ENCODE measurements at regions not wholly inside any gene's neighbourhood (a gene's known extent, or its start where the extent isn't known, plus 50 kb on each side); places are given as distances from the start of the nearest gene placed in this dataset.
A peak's percentile ranks its signal among the peaks of the same experiment; 100 is the strongest.

DNA sequence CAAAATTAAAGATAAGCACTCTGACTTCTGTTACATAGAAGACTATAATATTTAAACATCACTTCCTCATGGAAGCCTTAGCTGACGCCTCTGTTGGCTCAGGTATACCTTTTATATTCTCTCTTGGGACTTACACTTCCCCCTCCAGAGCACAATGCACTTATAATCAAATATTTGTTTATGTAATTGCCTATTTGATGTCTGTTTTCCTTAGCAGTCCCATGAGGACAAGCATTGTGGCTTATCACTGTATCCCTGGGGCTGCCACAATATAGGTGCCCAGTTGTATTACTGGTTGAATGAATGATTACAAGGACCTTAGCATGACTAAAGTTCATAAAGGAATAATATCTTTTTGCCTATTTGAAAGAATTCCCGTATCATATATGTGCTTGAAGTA lies 186.7 kb upstream of the VGLL2 start:
- no peak for DNase-seq

DNA sequence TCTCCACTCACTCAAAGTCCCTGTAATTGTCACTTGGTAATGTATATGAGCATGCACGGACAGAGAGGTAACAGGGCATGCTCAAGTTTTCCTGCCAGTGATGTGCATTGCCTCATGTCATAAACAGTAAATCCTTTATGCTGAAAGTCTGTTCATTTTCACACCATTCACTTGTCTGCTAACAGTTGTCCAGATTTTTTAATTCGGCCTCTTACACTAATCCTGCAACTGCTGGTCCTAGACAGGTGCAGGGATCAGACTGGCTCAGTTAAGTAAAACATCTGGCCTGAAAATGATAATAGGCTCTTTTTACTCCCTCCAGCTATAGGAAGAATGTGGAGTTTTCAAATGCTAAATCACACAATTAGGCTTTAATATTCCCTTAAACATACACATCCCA lies 185.4 kb upstream of the VGLL2 start:
- DNase-seq, result no peak

DNA sequence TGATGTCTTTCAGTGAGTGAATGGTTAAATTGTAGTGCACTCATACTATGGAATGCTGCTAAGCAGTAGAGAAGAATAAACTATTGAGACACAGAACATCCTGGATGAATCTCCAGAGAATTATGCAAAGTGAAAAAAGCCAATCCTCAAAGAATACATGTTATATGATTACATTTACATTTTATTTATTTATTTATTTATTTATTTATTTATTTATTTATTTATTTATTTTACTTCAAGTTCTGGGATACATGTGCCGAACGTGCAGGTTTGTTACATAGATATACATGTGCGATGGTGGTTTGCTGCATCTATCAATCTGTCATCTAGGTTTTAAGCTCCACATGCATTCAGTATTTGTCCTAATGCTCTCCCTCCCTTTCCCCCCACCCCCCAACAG lies 175.8 kb upstream of the VGLL2 start:
- no peak for DNase-seq

DNA sequence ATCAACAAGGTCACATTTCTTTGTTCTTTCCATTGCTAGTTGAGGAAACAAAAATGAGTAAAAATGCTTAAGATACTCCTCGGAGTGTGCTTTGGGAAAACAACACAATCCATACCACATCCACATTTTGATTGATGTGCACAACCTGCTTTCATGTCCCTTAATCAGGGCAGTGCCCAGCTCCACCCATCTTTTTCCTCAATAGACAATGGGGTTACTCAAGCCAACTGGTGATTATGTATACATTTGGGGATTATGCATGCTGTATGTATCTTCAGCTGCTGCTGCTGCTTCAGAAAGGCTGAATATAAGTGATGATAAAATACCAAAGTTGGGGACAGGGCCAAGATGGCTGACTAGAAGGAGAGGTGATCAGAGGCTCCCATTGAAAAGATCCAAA lies 155.2 kb upstream of the VGLL2 start:
- DNase-seq, result no peak

DNA sequence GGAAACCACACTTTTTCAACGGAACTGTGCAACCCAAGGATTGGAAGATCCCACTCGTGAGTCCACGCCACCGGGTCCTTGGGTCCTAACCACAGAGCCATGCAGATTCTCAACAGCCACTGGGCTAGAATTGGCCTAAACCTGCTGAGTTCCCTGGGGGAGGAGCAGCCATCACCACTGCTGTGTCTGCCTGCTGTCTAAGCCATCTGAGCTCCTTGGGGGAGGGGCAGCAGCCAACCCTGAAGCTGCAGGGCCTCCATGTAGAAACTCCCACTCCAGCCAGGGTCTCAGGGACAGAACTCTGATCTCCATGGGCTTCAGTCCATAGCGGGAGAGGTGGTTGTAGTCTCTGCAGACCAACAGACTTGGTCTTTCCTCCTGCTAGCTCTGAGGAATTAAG lies 154.6 kb upstream of the VGLL2 start:
- no peak for DNase-seq

DNA sequence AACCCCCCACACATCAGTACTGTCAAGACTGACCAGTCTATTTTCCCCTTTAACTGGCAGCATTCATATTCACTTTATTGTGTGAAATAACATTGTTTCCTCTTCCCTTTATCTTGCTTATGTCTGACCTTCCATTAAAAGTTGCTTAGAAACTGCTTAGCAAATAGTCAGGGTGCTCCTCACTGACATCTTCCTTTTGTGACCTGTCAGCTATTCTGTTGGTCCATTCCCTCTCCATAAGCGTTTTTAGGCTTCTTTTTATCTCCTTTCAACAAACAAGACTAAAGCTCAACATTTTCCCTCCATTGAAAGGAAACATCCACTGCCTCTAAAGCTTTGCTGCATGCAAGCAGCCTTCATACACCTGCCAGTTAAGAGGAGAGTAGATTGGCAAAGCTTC lies 147.7 kb upstream of the VGLL2 start:
- DNase-seq, result no peak

DNA sequence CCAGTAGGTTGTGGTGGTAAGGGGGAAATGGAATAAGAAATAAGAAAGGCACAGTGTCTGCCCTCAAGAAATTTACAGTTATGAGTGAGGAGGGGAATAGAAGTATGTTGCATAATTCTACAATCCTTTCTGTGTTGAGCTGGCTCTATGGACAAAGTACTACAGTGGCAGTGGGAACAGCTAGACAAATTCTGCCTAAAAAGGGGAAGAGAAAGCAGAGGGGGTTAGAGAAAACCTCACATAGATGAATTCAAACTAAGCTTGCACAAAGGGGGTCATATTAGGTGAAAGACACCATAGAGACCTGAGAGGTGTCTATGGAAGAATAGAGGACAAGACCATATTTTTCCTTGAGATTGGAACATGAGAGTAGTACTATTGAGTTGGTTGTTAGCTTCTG lies 146.9 kb upstream of the VGLL2 start:
- DNase-seq, result no peak

DNA sequence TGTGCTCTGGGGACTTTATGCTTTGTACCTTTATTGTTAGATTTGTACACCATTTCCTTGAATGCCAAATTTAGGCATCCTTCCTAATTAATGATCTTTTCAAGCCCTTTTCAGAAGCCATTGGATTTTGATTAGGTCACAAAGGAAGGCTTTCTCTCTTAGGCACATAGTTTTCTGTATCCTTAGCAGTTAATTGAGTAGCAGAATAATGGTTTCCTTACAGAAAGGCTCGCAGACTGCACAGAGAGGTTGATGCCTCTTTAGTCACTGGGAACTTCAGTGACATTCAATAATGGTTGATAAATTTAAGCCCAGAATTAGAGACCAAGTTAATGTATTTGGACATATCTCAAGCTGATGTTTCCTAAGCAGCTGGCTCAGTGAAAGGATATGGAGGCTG lies 139.1 kb upstream of the VGLL2 start:
- no peak for DNase-seq

DNA sequence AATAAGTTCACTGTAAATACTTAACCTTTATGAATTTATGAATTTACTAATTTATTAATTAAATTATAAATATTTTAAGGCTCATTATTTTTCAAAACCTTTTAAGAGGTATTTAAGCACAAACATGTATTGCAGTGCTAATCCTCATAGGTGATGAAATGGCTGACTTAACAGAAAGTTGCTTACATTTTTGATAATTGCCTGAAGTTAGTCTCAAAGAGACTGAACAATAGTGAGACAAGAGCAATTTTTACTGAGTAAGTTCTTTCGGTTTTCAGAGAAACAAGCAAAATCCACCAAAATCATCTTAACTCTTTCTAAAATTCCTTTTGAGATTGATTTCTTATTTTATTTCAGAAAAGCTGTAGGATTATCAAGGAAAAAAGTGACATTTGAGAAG lies 137.3 kb upstream of the VGLL2 start:
- DNase-seq, result no peak

DNA sequence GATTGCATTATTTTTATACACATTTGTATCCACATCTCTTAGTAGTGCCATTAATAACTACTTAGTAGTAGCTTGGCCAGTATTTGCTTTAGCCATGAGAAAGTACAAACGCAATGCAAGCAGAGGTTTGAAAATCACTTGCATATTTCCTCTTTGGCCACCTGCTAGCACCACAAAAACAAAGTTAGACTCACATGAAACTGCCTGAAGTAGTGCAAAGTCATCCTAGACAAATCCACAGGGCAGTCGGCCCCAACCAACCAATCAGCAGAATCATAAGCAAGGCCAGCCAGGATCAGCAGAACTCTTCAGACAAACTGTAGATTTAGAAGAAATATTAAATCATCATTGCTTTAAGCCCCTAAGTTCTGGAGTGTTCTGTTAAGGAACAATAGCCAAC lies 135.2 kb upstream of the VGLL2 start:
- no peak for DNase-seq

DNA sequence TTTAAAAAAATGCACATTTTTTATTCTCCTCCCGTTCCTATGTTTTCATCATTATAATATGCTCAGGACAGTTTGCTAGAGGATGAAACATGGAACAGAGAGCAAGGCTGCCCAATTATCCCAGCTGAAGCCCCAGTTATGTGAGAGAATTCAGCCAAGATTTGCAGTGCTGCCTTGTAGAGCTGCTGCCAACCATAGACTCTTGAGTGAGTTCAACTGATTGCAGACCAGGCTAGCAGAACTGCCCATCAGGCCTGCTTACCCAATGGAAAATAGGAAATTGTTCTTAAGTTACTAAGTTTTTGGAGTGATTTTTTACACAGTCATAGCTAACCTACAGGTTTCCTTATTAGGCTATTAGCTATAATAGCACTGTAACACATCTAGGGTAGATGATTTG lies 128.7 kb upstream of the VGLL2 start:
- DNase-seq, result no peak

DNA sequence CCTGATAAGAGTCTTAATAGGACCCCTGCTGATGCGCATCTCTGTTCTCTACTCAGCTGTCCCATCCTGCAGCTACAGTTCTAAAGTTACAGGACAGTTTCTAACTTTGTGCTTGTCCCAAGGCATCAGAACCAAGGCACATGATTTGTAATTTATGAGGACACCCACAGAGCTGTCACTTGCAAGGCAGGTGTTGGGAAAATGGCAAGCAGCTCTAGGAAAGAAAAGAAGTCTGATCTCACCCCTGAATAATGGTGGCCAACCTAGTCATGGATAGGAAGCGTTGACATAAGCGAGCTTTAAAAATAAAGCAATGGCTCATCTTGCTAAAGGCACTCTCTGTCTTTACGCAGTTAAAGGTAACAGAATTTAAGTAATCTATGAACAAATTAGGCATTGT lies 127.6 kb upstream of the VGLL2 start:
- no peak for DNase-seq

DNA sequence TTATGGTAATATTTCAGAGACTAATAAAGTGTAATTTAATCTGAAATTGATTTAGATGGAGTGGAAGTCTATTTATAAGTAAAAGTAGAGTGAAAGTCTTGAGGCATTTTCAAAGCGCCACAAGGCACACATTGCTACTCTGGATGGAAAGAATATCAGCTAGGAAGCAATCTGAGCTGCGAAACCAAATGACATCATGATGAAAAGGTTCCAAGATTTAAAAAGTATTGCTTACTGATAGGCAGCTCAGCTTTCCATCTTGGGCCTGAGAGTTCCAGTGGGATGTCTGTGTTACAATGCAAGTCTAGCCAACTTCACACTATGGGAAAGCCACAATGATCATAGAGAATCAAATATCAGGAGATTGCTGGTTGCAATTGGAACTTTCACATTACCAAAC lies 126.9 kb upstream of the VGLL2 start:
- DNase-seq, result no peak

DNA sequence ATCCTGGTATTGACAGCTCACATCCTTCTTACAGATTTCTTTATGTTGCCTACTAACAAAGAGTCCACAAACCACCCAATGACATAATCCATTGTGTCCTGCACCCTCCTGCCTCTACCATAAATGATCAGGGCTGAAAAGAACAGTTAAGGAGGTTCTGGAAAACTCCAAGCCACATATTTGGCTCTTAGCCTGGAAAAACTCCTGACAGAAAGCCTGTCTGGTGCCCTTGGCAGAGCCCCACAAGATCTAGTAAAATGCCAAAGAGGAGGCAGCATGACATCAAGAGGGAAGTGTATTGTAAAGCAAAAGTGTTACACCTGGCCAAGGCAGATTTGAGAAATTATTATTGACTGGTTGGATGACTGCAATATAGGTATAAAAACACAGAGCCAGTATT lies 126.4 kb upstream of the VGLL2 start:
- no peak for DNase-seq

DNA sequence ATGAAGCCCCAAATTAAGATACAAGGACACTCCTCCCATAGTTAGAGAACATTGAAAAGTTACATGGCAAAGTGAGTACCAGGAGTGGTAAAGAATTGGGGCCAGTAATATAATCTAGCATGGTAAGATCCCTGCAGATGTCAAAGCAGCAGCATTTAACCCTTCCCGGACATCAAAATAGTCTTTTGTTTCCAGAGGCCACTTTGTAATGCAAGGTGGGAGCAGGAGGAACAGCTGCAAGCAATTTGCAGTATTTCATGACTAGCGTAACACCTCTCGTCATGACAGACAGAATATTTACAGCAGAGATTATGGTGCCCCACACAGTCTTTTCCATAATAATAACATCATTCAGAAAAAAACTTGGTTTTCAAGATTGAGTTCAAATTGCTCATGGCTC lies 123.2 kb upstream of the VGLL2 start:
- DNase-seq, result no peak

DNA sequence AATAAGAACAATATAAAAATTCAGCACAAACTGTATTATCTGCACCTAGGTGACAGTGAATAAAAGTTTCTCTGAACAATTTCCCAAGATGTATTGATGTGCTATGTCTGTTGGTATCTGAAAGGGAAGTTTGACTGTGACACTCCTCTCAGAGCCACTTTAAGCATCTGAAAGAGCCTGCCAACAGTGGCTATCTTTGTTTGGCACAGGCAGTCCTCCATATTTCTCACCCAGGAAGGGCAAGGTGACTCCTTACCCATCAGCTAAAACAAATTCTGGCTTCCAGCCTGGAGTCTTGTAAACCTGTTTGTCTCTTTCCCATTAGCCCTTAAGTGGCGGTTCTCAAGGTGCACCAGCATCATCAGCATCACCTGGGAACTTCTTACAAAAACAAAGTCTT lies 122.4 kb upstream of the VGLL2 start:
- DNase-seq, result no peak

DNA sequence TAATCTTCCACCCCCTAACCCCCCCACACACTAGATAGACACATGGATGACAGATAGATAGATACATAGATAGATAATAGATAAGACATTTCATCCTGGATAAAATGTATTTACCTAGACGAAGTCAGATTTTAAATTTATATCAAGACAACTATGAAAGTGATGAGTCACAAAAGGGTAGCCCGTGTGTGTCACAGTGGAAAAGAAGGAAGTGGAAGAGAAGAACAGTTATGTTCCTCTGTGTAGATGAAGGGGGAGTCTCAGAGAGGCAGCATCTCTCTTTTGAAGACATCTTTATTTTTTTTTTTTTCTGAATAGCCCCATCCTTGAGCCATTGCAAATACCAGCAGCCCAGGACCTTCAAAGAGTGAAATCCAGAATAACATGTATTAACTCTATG lies 121.7 kb upstream of the VGLL2 start:
- DNase-seq, result peak in 1 of 4 experiments; percentile 19

DNA sequence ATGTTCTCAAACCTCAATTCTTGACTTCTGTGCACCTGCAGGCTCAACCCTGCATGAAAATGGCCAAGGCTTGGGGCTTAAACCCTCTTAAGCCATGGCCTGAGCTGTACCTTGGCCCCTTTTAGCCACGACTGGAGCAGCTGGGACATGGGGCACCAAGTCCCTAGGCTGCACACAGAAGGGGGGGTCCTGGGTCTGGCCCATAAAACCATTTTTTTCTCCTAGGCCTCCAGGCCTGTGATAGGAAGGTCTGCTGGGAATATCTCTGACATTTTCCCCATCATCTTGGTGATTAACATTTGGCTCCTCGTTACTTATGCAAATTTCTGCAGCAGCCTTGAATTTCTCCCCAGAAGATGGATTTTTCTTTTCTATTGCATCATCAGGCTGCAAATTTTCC lies 119.4 kb upstream of the VGLL2 start:
- DNase-seq, result no peak

DNA sequence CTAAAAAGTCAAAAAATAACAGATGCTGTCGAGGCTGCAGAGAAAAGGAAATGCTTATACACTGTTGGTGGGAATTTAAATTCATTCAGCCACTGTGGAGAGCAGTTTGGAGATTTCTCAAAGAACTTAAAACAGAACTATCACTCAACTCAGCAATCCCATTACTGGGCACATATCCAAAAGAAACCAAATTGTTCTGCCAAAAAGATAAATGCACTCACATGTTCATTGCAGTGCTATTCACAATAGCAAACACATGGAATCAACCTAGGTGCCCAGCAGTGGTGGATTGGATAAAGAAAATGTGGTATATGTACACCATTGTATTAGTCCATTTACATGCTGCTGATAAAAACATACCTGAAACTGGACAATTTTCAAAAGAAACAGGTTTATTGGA lies 116.0 kb upstream of the VGLL2 start:
- DNase-seq, result no peak

DNA sequence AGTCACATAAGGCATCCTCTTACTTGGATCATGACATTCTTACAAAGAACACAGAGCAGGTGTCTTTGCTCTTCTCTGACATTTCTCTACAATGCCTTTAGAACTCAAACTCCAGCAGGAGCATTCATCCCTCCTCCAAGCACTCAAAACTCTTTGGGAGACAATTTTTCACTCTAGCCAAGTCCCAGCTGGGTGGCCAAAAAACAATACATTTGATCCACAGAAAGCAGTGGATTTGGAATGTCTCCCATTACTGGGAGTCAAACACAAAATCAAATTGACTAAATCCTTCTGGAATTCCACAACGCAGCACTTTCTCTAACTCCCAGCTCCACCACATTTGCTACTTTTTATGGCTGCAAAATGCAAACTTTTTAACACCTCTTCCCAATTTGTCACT lies 108.6 kb upstream of the VGLL2 start:
- DNase-seq, result no peak

DNA sequence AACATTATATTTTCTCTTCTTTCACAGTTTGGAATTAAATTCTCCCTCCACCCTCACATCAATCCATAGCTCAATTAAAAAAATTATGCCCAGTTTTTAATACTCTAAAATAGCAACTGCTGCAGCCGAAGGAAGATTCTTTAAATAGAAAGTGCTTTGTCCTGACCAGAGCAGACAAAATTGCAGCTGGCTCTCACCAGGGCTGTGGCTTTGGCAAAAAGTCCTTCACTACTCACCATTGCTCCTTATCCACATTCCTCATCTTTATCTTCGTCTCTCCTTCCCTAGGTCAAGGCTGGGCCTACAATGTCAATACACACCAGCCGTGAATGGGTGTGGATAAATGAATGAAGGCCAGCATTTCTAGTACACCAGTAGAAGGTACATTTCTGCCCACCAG lies 107.9 kb upstream of the VGLL2 start:
- DNase-seq, result no peak

DNA sequence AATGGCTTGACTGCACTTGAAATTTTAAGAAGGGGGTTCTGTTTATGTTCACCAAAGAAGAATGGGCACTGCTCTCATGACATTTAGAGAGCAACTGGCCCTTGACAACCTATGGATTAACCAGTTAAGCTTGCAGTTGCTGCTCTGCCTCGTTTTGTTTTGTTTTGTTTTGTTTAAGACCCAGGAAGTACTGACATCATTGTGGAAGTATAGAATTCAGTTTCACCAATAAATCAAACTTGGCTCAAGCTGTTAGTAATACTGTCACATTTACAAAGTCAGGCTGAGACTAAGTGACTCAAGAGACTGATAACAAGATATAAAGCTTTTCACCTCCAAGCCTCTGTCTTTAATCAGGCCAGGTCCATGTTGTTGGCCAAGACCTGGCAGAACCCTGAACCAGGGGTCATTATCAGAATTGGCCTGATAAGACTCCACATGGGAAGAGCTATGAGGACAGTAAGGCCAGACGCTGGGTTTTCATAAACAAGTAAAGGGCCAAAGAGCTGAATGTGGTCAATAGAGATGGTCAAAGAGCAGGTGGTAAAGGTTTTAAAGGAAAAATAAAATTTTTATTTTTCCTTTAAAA lies 99.4 kb upstream of the VGLL2 start:
- DNase-seq, result no peak

DNA sequence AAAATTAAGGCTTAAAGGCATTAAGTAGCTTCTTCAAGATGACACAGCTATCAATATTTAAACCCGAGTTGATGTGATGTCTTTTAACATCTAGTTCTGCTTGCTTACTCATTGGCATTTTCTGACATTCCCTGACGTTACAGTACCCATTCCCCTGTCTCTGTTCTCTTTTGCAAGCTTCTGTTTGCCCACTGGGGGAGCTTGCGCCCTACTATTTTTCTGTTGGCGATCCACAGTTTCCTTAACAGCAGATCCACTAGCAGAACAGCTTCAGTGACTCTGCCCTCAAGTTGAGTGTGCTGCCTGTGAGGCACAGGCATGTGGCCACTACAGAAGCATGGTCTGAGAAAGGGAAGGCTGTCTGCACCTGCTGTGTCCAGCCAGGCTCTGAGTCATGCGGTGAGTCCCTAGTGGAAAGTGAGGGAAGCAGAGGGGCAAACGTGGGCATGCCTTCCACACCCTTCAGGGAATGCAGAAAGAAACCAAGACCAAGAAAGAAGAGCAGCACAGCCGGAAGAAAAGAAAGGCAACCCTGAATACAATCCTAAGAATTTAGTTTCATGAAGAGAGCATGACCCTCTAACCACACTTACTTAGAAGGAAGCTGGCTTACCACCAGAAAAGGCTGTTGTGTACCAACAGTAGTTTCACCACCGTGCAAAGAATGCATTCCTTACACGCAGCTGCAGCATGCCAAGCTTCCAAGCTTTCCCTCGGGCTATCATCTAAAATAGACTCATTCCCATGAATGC lies 97.7 kb upstream of the VGLL2 start:
- DNase-seq, result no peak

DNA sequence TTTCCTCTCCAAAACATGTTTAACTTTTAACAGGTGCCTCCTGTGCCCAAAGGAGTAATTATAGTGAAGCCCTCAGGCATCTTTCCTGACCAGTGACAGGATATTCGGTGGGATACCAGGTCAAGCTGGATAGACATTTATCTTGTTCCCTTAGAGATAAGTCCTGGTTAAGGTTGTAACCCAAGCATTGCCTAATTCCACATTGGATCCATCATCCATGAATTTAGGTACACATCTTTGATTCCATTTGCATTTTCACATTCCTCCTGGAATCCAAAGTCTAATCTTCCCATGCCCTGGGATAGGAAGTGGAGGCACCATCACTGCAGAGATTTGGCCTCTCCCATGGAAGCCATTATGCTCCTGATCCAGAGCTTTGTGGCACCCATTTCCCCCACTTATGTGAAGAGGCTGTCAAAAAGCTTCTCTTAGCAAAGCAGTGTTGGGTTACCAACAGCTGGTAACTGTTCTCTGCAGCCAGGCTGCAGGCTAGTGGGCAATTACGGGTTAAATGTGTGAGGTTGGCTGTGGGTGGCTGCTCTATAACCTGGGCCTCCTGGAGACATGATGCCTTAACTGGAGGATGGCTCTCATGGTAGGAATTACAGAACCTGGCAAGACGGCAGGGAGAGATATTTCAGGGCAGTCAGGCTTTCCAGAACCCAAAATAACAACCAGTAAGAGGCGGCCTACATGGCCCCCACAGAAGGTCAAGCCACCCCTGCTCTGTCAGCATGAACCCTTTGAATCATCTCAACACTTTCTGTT lies 96.9 kb upstream of the VGLL2 start:
- DNase-seq, result no peak
